ENCODE measurements at regions not wholly inside any gene's neighbourhood (a gene's known extent, or its start where the extent isn't known, plus 50 kb on each side); places are given as distances from the start of the nearest gene placed in this dataset.
A peak's percentile ranks its signal among the peaks of the same experiment; 100 is the strongest.

DNA sequence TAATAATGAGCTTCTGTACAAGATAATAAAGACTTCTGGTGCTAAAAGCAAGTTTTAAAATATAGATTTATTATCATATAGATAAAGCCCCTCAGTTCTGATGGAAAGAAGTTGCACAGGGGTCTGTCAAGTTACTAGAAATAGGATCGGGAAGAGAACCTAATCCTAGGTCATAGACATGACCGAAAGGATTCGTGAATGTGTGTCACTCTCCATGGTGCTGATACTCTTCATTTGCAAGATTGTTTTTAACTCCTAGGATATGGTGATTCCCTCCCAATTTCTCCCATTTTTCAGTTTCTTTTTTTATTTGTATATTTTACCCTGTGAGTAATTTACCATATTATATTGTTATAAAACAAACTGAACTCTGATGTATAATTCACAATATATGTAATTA lies 58.9 kb upstream of the CTNNA2 start:
- no peak for DNase-seq

DNA sequence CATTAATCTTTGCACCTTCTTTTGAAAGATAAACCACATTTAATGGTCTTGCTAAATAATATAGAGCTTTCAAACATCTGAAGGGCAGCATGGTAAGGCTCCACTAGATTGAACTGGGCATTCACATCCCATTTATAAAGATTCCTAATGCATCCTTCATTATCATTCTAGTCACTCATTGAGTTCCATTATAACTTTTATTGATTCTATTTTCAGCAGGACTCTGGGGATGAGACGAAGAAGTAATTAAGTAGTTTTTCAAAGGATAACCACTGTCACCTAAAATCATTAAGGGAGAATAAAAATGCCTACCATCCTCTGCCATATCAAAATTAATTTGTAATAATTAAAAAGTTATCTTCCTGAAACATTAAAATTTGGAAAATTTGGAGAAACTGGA lies 60.2 kb upstream of the CTNNA2 start:
- DNase-seq, result no peak

DNA sequence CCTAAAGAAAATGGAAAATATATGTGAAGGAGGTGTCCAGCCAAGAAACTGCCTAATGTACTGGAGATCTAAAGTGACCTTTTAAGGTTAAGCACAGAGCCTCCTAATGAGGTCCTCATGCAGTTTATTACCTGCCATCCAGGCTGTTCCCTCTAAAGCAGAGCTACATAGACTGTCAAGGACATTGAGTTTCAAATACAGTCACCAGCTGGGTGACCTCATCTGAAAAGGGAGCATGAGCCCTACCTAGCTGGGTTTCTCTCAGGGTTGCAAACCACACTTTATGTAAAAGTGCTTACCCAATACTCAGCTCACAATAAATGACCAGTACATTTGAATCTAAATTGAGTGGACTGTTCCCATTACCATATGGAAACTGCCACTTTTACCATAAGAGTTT lies 65.4 kb upstream of the CTNNA2 start:
- DNase-seq, result no peak

DNA sequence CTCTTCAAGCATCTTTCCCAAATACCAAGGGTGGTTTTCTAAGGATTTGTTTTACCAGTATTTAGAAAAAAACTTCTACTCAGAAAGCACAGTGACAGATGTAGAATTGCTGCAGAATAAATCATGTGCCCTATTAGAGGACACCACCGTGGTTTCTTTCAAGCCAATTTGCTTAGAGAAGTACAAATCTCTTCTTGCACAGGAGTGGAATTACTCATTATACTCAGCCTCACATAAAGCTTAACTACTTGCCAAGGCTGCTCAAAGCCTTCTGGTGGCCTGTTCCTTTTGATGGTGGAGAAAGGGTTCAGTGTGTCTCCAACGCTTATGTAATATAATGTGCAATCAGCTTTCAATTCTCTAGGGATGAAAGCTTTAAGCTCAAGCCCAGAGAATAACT lies 66.5 kb upstream of the CTNNA2 start:
- no peak for DNase-seq

DNA sequence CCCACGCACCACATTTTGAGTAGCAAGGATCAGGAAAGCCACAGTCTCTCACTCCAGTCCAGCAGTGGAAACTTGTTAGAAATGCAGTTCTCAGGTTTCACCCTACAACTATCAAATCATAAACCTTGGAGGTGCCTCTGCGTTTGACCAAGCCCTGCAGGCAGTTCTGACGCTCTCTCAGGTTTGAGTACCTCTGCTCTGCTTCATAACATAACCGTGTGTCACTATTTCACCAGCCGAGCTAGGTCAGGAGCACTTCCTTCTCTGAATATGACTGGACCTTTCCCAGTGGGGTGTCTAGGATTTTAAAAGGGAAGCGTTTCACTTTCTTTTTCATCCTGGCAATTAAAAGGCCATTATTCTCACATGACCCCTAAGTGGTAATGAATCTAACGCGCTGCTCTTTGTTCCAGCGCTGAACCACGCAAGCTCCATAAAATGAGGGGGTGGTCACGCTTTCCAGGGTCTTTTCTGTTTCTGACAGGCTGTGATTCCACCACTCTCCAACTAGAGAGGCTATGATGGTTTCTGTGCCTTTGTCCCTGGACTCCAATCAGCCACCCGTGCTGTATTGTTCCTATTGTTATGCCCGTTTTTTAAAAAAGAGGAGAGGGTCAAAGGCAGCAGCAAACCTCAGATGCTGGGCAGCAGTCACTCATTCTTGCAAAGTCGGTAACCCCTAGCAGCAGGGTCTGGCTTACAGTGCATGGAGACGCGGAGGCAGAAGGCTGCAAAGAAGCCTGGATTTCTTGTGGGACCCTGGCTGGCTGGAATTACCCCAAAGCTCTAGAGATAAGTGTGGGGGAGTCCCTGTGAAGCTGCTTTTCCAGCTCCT lies 75.2 kb upstream of the CTNNA2 start:
- DNase-seq, result no peak

DNA sequence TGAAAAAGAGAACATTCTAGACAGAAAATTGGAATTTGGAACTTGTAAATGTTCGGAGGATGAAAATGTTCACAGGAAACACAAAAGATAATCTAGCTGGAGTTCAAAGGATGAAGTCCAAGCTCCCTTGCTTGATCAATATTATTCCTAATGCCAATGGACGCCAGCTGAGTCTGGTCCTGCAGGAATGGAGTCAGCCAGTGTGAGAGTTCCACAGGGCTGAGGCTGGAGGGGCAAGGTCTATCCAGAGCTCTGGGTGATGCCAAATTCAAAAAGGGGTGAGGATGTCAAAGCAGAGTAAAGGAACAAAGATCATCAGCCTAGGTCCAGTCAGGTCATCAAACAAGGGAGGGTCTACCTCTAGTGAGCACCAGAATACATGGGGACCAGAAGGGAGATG lies 78.5 kb upstream of the CTNNA2 start:
- no peak for DNase-seq

DNA sequence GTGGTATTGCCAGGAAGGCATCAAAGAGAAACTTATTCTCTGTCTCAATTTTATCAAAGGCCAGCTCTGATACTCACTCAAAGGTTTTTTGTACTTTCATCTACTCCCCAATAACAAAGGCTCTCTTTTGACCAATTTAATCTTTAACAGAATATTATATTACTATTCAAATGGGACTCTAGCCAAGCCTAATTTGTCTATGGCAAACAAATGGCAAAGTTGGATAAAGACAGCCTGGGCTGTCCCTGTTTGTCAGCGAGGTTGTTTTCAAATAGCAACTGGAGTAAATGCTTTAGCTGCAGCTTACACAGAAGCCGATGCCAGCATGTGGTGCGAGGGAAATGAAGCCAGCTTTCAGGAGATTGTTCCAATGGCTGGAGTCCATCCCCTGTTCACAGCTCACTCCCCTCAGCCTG lies 80.1 kb upstream of the CTNNA2 start:
- no peak for DNase-seq

DNA sequence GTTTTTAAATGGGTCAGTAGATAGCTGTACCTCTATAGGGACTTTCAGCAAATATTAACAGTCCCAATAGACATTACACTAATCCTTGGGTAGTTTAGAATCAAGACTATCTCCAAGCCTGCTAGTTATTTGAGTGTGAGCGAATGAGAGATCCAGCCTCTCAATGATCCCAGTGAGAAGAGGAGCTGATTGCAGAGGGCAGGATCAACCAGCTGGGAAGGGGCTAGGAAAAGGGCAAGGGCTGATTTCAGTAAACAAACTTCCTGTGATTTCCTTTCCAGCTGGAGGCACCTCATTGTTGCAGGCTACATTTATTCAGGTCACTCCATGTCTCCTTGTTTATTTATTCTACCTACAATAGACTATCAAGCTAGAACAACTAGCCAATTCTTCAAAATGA lies 84.1 kb upstream of the CTNNA2 start:
- no peak for DNase-seq

DNA sequence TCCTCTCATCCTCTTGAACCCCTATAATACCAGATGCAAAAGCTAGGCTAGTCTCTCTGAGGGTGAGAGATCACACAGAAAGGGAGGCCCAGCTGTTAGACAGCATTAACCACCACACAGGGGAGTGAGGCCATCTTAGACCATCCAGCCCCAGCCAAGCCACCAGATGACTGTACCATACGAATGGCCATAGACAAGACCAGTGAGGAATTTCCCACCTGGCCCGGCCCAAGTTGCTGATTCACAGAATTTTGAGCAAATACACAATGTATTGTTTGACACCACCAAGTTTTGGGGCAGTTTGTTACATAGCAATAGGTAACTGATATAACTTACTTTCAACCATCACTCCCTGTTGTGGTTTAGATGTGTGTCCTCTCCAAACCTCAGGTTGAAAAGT lies 98.2 kb upstream of the CTNNA2 start:
- DNase-seq, result no peak

DNA sequence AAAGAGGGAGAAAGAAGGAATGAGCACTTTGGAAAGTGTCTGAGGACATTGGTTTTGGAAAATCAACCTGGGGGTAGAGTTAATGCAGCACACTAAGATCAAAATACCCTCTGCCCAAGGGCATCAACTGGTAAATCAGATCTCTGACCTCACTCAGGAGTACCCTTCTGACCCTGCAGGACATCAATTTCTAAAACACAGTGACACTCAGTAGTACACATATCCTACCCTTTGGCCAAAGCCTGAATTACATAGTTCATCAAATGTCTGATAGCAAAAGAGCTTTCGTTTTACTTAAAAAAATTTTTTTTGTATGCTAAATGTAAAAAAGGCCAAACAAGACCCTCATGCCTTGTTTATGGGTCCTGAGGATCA lies 118.4 kb upstream of the CTNNA2 start:
- no peak for DNase-seq

DNA sequence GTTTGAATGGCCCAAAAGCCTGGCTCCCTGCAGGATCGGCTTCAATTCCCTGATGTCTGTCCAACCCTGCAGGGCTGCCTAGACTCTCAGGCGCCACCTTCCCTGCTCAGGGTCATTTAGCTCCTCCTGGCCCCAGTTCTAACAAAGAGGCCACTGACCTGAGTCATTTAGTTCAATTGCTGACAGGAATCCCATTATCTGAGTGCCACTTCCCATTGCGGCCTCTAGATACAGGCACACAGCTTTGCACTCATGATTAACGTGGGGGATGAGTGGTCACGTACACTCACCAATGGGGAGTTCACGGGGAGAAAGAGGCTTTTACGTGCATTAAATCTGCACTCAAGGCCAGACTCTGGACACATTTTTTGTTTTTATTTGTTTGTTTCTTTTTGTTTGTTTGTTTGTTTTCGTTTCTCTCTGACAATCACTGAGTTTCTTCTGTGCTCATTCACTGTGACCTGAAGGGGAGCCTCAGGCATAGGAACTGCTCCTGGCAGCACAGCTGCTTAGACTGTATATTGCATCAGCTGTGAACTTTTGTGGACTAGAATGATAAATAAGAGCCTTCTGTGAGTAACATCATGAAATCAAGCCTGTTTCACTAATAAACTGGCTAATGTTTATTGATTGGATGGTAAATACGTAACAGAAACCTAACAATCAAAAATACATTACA lies 118.9 kb upstream of the CTNNA2 start:
- no peak for DNase-seq

DNA sequence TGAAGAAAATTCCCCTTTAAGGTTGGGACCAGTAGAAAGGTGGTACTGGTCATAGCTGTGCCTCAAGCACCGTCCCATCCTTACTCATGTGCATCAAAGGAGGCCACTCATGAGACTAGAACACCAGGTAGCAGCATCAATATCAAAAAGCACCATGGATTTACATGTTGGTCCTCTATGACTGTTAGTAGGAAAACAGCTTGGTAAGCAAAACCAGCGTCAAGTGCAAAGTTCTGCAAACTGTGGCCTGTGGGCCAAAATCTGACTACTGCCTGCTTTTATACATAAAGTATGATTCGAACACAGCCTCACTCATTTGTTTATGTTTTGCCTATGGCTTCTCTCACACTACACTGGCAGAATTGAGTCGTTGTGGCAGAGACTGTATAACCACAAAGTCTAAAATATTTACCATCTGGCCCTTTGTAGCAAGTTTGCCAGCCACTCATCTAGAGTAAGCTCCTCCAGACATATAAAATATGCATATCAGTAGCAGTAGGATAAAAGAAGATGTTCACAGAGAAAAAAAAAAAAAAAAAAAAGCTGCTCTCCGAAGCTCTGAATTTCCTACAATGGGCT lies 119.7 kb upstream of the CTNNA2 start:
- no peak for DNase-seq

DNA sequence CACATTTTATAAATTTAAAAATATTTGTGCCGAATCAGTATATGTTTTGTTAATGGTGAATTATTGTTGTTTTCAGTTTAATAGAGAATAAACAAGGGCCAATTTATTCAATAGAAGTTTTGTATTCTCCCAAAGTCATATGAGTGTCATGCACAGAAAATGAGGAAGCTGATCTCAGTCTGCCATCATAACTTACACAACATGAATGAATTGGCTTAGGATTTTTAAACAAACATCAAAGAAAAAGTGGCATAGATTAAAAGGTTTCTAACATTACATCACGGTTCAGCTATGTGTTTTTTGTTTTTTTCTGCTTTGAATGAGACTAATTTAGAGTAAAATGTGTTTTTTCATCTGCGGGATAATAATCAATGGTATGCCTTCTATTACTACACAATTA lies 123.4 kb upstream of the CTNNA2 start:
- DNase-seq, result peak in 2 of 3 donors; percentile 2 to 18

DNA sequence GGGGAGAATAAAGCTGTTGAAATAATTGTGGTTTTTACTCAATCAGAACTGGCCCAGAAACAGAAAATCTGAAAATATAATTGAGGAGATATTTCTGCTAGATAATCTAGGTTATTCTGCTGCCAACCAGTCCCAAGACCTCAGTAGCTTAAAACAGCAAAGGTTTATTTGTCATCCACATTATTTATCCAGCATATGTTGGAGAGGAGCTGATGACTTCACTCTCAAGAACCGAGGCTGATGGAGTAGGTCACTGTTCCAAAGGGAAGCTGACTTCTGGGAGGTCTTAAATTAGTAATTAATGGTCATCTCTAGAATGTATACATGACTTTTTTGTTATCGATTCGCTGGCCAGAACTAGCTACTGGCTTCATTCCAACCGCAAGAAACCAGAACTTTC lies 124.8 kb upstream of the CTNNA2 start:
- DNase-seq, result no peak

DNA sequence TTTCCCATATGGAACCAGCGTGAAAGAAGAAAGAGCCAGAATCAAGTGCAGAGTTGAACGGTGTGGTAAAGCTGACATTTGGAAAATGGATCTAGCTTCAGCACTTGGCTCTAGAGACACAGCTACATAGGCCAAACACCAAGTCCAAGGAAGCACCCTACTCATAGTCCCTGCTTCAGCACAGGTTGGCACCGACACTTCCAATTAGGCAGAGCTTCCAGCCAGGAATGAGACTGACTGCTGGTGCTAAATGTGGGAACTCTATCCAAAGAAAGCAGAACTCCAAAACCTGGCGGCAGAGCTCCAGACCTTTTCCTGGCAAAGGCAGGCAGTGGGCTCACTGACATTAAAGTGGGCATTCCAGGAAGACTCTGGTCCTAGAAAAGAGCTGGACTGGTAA lies 125.4 kb upstream of the CTNNA2 start:
- DNase-seq, result no peak

DNA sequence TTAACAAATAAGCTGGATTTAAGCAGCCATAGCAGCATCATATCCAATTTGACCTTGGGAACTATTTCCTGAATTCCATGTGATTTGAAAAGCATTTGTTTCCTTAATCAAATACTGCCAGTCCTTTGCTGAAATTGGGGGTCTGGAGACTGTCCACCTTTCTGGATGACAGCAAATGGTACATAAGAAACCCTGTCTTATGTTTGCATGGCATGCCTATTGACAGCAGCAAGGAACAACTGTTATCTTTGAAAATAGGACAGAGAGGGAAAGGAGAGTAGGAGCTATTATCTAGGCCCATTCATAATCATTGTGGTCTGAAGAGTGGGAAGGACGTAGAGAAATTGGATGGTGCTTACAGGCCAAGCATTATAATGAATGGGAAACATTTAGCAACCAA lies 129.2 kb upstream of the CTNNA2 start:
- no peak for DNase-seq

DNA sequence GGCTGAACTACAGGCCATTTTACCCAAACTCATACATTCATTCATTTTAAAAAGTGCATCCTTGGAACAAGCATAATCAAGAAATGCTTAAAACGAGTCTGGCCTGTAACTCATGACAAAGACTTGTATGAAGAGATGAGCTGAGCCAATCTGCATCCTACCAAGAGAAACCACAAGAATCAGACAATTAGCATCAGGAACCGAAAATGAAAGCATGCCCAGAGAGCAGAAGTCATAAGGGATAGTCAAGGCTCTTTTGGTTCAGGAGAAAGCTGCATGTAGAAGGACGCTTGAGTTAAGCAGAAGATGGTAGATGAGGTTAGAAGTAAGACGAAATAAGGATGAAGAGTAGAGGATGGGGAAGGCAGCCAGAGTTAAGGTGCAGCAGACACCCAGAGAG lies 137.0 kb upstream of the CTNNA2 start:
- no peak for DNase-seq

DNA sequence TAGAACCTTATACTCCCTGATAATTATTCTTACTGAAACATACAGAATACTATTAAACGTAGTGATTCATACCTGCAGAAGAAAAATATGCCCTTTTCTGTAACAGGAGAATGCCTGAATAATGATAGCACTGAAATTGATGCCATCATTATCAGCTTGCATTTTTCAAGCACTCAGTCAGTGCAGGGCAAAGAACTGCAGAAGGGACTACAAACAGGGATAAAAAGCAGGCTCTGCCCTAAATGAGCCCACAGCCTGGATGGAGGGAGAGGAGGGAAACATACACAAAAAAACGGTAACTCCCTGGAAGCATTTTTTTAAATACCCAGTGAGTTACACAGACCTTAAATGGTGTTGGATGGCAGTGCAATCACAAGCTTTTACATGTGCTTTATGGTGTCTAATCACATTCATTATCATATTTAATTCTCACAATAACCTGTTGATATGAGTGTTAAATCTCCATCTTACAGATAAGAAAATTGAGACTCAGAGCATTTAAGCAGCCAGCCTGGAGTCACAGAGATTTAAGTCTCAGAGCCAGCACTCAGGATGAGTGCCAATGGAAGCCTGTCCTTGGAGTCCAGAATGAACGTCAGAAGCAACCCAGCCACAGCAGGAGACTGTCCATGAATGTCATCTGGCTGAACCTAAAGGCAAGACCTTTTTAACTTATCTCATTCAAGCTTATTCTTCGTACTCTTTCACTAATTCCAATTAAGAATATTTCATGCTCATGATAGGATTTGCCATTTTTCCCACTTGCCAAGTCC lies 139.3 kb upstream of the CTNNA2 start:
- no peak for DNase-seq

DNA sequence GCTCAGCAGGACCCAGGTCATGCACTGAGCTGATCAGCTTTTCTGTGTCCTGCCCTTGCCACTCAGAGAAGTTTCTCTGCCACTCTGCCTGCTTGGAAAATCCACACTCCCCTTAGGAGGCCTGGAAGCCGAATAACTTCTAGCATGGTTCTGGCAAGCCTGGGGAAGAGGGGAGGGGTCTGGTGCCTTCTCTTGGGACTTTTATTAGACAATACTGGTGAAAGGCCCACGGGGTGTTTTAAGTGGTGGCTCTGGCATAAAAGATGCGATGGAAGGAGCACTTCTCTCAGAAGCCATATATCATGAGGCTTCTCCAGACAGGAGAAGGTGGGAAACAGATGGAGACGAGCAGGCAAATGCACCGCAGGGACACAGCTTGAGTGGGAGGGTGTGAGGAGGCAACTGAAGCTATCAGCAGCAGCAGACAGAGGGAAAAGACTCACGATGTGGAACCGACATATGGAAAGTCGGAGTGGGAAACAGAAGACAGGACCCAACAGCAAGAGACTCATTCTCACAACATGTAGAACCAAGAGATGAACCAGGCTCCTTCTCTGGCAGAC lies 141.8 kb upstream of the CTNNA2 start:
- no peak for DNase-seq

DNA sequence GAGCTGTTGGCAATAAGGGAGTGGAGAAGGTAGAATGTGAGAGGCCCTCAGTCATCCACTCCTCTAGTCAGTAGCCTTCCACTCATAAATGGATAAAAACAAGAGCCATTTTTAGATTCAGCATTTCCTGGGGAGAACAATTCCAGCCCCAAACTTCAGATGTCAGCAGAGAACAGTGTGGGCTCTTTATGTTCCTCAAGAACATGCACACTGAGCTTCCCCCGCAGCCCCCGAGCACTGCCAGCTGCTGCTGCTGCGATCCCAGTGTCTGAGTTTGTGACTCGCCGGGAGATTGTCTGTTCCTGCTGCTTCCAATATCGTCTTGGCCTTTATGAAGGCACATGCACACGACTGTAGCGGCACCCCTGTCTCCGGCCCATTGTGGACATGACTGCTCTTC lies 143.7 kb upstream of the CTNNA2 start:
- no peak for DNase-seq

DNA sequence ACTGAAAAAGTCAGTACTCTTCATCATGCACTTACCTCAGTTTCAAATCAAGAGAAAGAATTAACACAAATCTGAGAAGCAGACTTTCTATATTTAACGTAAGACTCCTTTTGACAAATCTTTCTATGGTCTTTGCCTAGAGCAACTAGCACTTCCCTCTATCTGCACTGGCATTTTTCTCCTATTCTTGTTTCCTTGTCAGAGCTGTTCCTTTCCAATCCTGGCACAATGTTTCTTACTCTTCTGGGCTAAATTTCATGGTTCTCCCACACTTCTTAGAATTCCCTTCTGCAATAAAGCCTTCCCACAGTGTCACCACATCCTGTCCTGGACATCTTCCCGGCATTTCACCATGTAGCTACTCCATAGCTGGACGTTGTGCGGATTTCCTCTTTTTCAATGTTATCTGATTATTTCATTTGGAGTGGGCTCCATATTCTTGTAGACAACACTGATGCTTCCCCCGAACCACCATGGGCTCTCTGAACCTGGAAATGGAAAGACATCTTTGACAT lies 144.7 kb upstream of the CTNNA2 start:
- DNase-seq, result no peak

DNA sequence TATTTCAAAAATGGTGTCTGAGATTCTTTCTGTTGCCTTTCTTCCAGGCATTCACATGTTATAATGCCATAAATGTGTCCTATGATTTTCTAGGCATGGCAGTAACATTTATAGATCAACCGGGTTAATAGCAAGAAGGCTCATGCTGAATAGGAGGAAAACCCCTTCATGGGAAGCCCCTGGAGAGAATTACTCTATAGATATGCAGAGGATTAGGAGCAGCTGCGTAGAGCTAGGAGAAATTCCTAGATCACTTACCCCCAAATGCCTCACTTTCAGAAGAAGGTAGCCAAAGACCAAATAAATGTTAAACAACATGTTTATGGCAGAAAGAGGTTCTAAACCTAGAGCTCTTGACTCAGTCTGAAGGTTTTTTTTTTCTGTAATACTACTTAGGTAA lies 153.4 kb upstream of the CTNNA2 start:
- DNase-seq, result no peak

DNA sequence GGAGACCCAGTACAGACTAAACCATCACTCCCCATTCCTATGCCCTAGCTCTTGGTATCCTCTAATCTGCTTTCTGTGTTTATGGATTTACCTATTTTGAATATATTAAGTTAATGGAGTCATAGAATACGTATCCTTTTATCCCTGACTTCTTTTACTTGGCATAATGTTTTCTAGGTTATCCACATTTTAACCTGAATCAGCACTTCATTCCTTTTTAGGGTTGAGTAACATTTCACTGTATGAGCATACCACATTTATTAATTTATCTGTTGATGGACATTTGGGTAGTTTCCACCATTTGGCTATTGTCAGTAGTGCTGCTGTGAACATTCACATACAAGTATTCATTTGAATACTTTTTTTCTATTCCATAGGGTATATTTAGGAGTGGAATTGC lies 157.3 kb upstream of the CTNNA2 start:
- no peak for DNase-seq

Data from suppressor macrophage treated with lipopolysaccharide for 1 hour (primary cell).